Upper lobe of left lung (tissue), 4 donors: ENCODE measurements at regions not wholly inside any gene's neighbourhood (a gene's known extent, or its start where the extent isn't known, plus 50 kb on each side); places are given as distances from the start of the nearest gene placed in this dataset.

Source experiments
- EP300 ChIP-seq, 4 donors: sonication (generic); formaldehyde crosslinking; IDR thresholded peaks; one replicate each; pipeline ENCODE4 v1.5.1; 2017; ENCODE audit warnings: antibody characterized with exemption in 4 of 4, control low read depth in 2 of 4
- POLR2A ChIP-seq, 4 donors: fragments of 450-650 bp; IDR thresholded peaks; one replicate each; pipeline ENCODE4 v1.5.1; 2016 to 2017; ENCODE audit warnings: antibody characterized with exemption in 4 of 4, mild to moderate bottlenecking in 2 of 4
- POLR2AphosphoS5 ChIP-seq, 2 donors: sonication (generic); formaldehyde crosslinking; IDR thresholded peaks; one replicate each; pipeline ENCODE4 v1.5.1; 2017; ENCODE audit warnings: antibody characterized with exemption in 2 of 2
- TF ChIP-seq, protein P1 (sequence below), 6 experiments: fragments of 450-650 bp in 4 of 6; fragments of 200-600 bp in 2 of 6; sonication (generic) in 2 of 6; IDR thresholded peaks; one replicate each; pipeline ENCODE4 v1.5.1; 2016 to 2019; ENCODE audit warnings: antibody characterized with exemption in 6 of 6

DNA sequence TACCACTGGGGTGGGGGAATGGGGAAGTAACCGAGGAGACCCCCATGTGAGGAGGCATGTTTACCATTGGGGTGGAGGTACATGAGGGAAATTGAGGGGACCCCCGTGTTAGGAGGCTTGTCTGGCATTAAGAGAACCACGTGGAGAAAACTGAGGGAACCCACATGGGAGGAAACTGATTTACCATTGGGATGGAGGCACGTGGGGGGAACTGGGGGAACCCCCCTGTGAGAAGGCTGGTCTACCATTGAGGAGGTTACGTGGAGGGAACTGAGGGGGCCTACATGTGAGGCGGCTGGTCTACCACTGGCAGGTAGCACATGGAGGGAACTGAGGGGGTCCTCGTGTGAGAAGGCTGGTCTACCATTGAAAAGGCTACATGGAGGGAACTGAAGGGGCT is 159.4 kb downstream of the FBLN2 start:
- TF ChIP-seq, protein P1, sequence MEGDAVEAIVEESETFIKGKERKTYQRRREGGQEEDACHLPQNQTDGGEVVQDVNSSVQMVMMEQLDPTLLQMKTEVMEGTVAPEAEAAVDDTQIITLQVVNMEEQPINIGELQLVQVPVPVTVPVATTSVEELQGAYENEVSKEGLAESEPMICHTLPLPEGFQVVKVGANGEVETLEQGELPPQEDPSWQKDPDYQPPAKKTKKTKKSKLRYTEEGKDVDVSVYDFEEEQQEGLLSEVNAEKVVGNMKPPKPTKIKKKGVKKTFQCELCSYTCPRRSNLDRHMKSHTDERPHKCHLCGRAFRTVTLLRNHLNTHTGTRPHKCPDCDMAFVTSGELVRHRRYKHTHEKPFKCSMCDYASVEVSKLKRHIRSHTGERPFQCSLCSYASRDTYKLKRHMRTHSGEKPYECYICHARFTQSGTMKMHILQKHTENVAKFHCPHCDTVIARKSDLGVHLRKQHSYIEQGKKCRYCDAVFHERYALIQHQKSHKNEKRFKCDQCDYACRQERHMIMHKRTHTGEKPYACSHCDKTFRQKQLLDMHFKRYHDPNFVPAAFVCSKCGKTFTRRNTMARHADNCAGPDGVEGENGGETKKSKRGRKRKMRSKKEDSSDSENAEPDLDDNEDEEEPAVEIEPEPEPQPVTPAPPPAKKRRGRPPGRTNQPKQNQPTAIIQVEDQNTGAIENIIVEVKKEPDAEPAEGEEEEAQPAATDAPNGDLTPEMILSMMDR (IDR thresholded peaks at IDR 0.05): no peak
- TF ChIP-seq POLR2AphosphoS5 (IDR thresholded peaks at IDR 0.05) (no peak), POLR2A (IDR thresholded peaks at IDR 0.05) (no peak), EP300 (IDR thresholded peaks at IDR 0.05) (no peak)
